Coronary artery (tissue), 2 donors: ENCODE measurements at regions not wholly inside any gene's neighbourhood (a gene's known extent, or its start where the extent isn't known, plus 50 kb on each side); places are given as distances from the start of the nearest gene placed in this dataset.

Experiments
- DNase-seq: peaks from one replicate; pipeline ENCODE4 v3.0.0-alpha.2; 2017; ENCODE audit warnings: low spot score
- H3K27ac ChIP-seq, 2 donors: fragments of 200-600 bp; sonication (generic); one replicate each; pipeline ENCODE4 v1.5.1; 2016 to 2019
- H3K4me3 ChIP-seq: fragments of 200-600 bp; sonication (generic); 2 replicates; pipeline ENCODE4 v1.5.1; 2016; ENCODE audit warnings: mild to moderate bottlenecking, moderate library complexity
- CTCF ChIP-seq: fragments of 200-600 bp; sonication (generic); IDR thresholded peaks from one replicate; pipeline ENCODE4 v1.5.1; 2019; ENCODE audit warnings: antibody characterized with exemption

- no peak overlapping the region for H3K27ac ChIP-seq
Measured at GRCh38 chr13:106311004-106311403, 224.5 kb downstream of the EFNB2 start.

GRCh38 chr13:106310291-106310865 lies 225.1 kb downstream of the EFNB2 start:
- Histone ChIP-seq H3K27ac (no peak overlapping the region), H3K4me3 (no peak overlapping the region)
- no peak for DNase-seq
- no peak for TF ChIP-seq CTCF

More at GRCh38 chr13:106311004-106311403, 224.5 kb downstream of the EFNB2 start:
- H3K4me3 ChIP-seq, result no peak overlapping the region
- DNase-seq, result no peak
- no peak for TF ChIP-seq CTCF

GRCh38 chr13:106306748-106307277 lies 228.6 kb downstream of the EFNB2 start:
- TF ChIP-seq CTCF, result no peak
- Histone ChIP-seq H3K4me3 (no peak overlapping the region), H3K27ac (no peak overlapping the region)
- DNase-seq, result no peak

- no peak overlapping the region for H3K4me3 ChIP-seq
- no peak for TF ChIP-seq CTCF
- DNase-seq, result no peak
- H3K27ac ChIP-seq, result no peak overlapping the region
Measured at GRCh38 chr13:106302843-106303242, 232.6 kb downstream of the EFNB2 start.

- no peak overlapping the region for H3K4me3 ChIP-seq
- no peak overlapping the region for H3K27ac ChIP-seq
- TF ChIP-seq CTCF, result no peak
- DNase-seq, result no peak
Measured at GRCh38 chr13:106302011-106302410, 233.5 kb downstream of the EFNB2 start.

GRCh38 chr13:106299621-106300020 lies 235.8 kb downstream of the EFNB2 start:
- DNase-seq, result no peak
- no peak for TF ChIP-seq CTCF

GRCh38 chr13:106297283-106297682 lies 238.2 kb downstream of the EFNB2 start:
- DNase-seq, result no peak
- no peak overlapping the region for H3K27ac ChIP-seq
- TF ChIP-seq CTCF, result no peak

More at GRCh38 chr13:106299621-106300020, 235.8 kb downstream of the EFNB2 start:
- Histone ChIP-seq H3K4me3 (no peak overlapping the region), H3K27ac (no peak overlapping the region)

More at GRCh38 chr13:106297283-106297682, 238.2 kb downstream of the EFNB2 start:
- no peak overlapping the region for H3K4me3 ChIP-seq
